ENCODE measurements at regions not wholly inside any gene's neighbourhood (a gene's known extent, or its start where the extent isn't known, plus 50 kb on each side); places are given as distances from the start of the nearest gene placed in this dataset.

- no peaks in the 10 kb centered on the region for H3K27me3 Mint-ChIP-seq (ENCODE audit: low read depth)
- peaks cover 6% of the 10 kb centered on the region for H3K36me3 Mint-ChIP-seq (ENCODE audit: low read depth)
- H3K4me3 Mint-ChIP-seq: no peak overlapping the region
- H3K9me3 Mint-ChIP-seq: peaks cover 13% of the 10 kb centered on the region
- H3K27ac Mint-ChIP-seq: peak overlapping the region; percentile 83 to 87 (median 84)
- peaks cover 12% of the 10 kb centered on the region for H3K4me1 Mint-ChIP-seq
- TF ChIP-seq CTCF (IDR thresholded peaks at IDR 0.05; ENCODE audit: unreplicated experiment in 3 of 3): no peak
These were observed 69.5 kb upstream of the CDH6 start for GRCh38 chr5:31124026-31124425.

- Mint-ChIP-seq H3K36me3 (ENCODE audit: low read depth) (peaks cover 6% of the 10 kb centered on the region), H3K4me3 (no peak overlapping the region), H3K4me1 (peaks cover 12% of the 10 kb centered on the region), H3K27me3 (ENCODE audit: low read depth) (no peaks in the 10 kb centered on the region), H3K9me3 (peaks cover 11% of the 10 kb centered on the region), H3K27ac (peak overlapping the region; percentile 83 to 87 (median 84))
- TF ChIP-seq CTCF (IDR thresholded peaks at IDR 0.05; ENCODE audit: unreplicated experiment in 3 of 3): no peak
These were observed 70.2 kb upstream of the CDH6 start for GRCh38 chr5:31122998-31123951.

- peaks cover 4% of the 10 kb centered on the region for H3K9me3 Mint-ChIP-seq
- H3K27ac Mint-ChIP-seq: peak overlapping the region; percentile 73 to 87 (median 77)
- no peak for TF ChIP-seq CTCF (IDR thresholded peaks at IDR 0.05; ENCODE audit: unreplicated experiment in 3 of 3)
- H3K4me3 Mint-ChIP-seq: no peak overlapping the region
- no peaks in the 10 kb centered on the region for H3K27me3 Mint-ChIP-seq (ENCODE audit: low read depth)
- peaks cover 6% of the 10 kb centered on the region for H3K36me3 Mint-ChIP-seq (ENCODE audit: low read depth)
- H3K4me1 Mint-ChIP-seq: peaks cover 12% of the 10 kb centered on the region
These were observed 72.3 kb upstream of the CDH6 start for GRCh38 chr5:31121224-31121623.

GRCh38 chr5:31120642-31120948 lies 72.9 kb upstream of the CDH6 start:
- H3K9me3 Mint-ChIP-seq: peaks cover 4% of the 10 kb centered on the region
- peaks cover 6% of the 10 kb centered on the region for H3K36me3 Mint-ChIP-seq (ENCODE audit: low read depth)
- peak overlapping the region; percentile 55 to 77 (median 67) for H3K27ac Mint-ChIP-seq
- no peak overlapping the region for H3K4me3 Mint-ChIP-seq
- H3K4me1 Mint-ChIP-seq: peaks cover 12% of the 10 kb centered on the region
- no peaks in the 10 kb centered on the region for H3K27me3 Mint-ChIP-seq (ENCODE audit: low read depth)
- TF ChIP-seq CTCF (IDR thresholded peaks at IDR 0.05; ENCODE audit: unreplicated experiment in 3 of 3): no peak

- no peak overlapping the region for H3K4me3 Mint-ChIP-seq
- H3K9me3 Mint-ChIP-seq: peaks cover 5% of the 10 kb centered on the region
- H3K27ac Mint-ChIP-seq: peak overlapping the region; percentile 55 to 77 (median 67)
- peaks cover 6% of the 10 kb centered on the region for H3K36me3 Mint-ChIP-seq (ENCODE audit: low read depth)
- TF ChIP-seq CTCF (IDR thresholded peaks at IDR 0.05; ENCODE audit: unreplicated experiment in 3 of 3): no peak
- H3K4me1 Mint-ChIP-seq: peaks cover 12% of the 10 kb centered on the region
- no peaks in the 10 kb centered on the region for H3K27me3 Mint-ChIP-seq (ENCODE audit: low read depth)
These were observed 73.4 kb upstream of the CDH6 start for GRCh38 chr5:31119938-31120641.

Data from nephron (organoid).